ENCODE measurements at regions not wholly inside any gene's neighbourhood (a gene's known extent, or its start where the extent isn't known, plus 50 kb on each side); places are given as distances from the start of the nearest gene placed in this dataset.

DNA sequence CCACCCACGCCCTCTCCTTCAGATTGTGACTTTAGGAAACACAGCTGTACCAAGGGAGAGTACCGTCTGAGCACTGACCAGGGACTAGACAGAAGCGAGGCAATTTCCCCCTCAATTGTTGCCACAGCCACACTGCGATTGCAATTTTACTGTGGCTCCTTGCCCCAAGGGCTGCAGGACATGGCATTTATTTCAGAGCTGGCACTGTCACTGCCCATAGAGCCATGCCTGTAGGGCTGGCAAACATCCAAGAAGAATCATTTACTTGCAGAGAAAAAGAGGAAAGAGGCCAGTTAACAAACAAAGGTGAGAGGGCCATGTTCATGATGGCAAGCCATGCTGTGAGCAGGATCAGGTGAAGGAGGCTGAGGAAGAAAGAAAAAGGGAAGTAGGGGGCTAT is 129.6 kb downstream of the EMP1 start:
- TF ChIP-seq POLR2A (IDR thresholded peaks at IDR 0.05), result no peak
- TF ChIP-seq, protein P1, sequence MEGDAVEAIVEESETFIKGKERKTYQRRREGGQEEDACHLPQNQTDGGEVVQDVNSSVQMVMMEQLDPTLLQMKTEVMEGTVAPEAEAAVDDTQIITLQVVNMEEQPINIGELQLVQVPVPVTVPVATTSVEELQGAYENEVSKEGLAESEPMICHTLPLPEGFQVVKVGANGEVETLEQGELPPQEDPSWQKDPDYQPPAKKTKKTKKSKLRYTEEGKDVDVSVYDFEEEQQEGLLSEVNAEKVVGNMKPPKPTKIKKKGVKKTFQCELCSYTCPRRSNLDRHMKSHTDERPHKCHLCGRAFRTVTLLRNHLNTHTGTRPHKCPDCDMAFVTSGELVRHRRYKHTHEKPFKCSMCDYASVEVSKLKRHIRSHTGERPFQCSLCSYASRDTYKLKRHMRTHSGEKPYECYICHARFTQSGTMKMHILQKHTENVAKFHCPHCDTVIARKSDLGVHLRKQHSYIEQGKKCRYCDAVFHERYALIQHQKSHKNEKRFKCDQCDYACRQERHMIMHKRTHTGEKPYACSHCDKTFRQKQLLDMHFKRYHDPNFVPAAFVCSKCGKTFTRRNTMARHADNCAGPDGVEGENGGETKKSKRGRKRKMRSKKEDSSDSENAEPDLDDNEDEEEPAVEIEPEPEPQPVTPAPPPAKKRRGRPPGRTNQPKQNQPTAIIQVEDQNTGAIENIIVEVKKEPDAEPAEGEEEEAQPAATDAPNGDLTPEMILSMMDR (IDR thresholded peaks at IDR 0.05), result no peak
- no peak for TF ChIP-seq POLR2AphosphoS5 (IDR thresholded peaks at IDR 0.05)

Measured in breast epithelium (tissue), 3 donors.